ENCODE measurements at regions not wholly inside any gene's neighbourhood (a gene's known extent, or its start where the extent isn't known, plus 50 kb on each side); places are given as distances from the start of the nearest gene placed in this dataset.

DNA sequence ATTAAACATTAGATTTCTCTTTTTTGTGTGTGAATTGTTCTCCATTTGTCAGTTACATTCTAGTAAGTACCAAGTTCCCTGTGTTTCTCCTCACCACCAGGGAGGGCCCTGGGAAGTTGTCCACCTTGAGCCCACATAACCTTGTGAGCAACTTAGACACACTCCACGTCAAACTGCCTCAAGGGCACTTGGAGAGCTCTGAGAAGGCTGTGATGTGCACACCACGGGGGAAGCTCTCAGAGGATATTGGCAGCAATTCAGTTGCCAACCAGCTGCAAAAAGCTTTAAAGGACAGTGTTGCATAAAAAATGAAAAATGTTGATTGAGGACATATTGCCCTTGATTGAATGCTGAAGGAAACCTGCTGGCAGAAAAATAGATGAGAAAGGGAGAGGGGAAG lies 743.6 kb downstream of the RNF144A start:
- Histone ChIP-seq H2BK15ac (ENCODE audit: low read depth, low read length) (no peak overlapping the region), H3K4me1 (ENCODE audit: insufficient read depth, low read length) (no peaks in the 10 kb centered on the region), H2AK5ac (ENCODE audit: insufficient read length, low read length) (no peak overlapping the region), H3K18ac (ENCODE audit: insufficient read length, low read depth, low read length) (no peak overlapping the region), H3K9me3 (ENCODE audit: control insufficient read depth, low read depth, low read length) (no peaks in the 10 kb centered on the region), H2BK20ac (ENCODE audit: low read depth, low read length, poor library complexity, severe bottlenecking) (no peak overlapping the region), H4K91ac (ENCODE audit: insufficient read length, low read depth, low read length) (no peak overlapping the region), H2BK12ac (ENCODE audit: insufficient read length, low read depth, low read length) (no peak overlapping the region), H3K23ac (ENCODE audit: insufficient read length, low read depth, low read length) (no peak overlapping the region), H2BK5ac (ENCODE audit: insufficient read length, low read length) (no peak overlapping the region), H3K27ac (ENCODE audit: insufficient read length, low read depth, low read length) (no peak overlapping the region), H3K14ac (ENCODE audit: insufficient read depth, low read length) (no peak overlapping the region), H4K5ac (ENCODE audit: insufficient read length, low read depth, low read length) (no peak overlapping the region), H3K27me3 (ENCODE audit: insufficient read depth, low read length) (no peaks in the 10 kb centered on the region), H3K4me2 (ENCODE audit: insufficient read depth, insufficient read length, low read length) (no peak overlapping the region), H4K20me1 (ENCODE audit: control insufficient read depth, insufficient read depth, insufficient read length) (no peaks in the 10 kb centered on the region), H3K4ac (ENCODE audit: low read depth, low read length) (no peak overlapping the region), H4K8ac (replicated peaks; ENCODE audit: insufficient read length, low read depth, low read length) (no peak overlapping the region), H3T11ph (ENCODE audit: low read length) (no peak overlapping the region), H3K79me2 (ENCODE audit: insufficient read depth, low read length) (no peaks in the 10 kb centered on the region), H3K23me2 (ENCODE audit: insufficient read length, low read depth, low read length, poor library complexity, severe bottlenecking) (no peaks in the 10 kb centered on the region), H3K9ac (ENCODE audit: extremely low read depth, insufficient read length, low read length) (no peak overlapping the region), H3K56ac (ENCODE audit: insufficient read length, low read depth, low read length) (no peak overlapping the region), H2BK120ac (ENCODE audit: low read depth, low read length, poor library complexity, severe bottlenecking) (no peak overlapping the region), H3K79me1 (ENCODE audit: insufficient read depth, low read depth, low read length, poor library complexity, severe bottlenecking) (no peaks in the 10 kb centered on the region), H2AFZ (ENCODE audit: low read length) (no peak overlapping the region)
- Mint-ChIP-seq H3K27ac (no peak overlapping the region), H3K36me3 (ENCODE audit: insufficient read depth in 1 of 3, low read depth in 3 of 3) (peaks cover 6 to 32% (median 22%) of the 10 kb centered on the region in 3 experiments; a peak in 6 of 7 replicates), H3K27me3 (ENCODE audit: low read depth) (no peaks in the 10 kb centered on the region), H3K9me3 (peaks cover 7 to 26% of the 10 kb centered on the region in 2 experiments; a peak in 4 of 5 replicates), H3K4me1 (peaks cover 12 to 20% of the 10 kb centered on the region in 2 experiments), H3K4me3 (no peak overlapping the region)
- WGBS (ENCODE audit: extremely low coverage, insufficient read length, low lambda C conversion rate) = no CpG with 5 or more reads among the region's 2 CpGs
- no peak for DNase-seq
- TF ChIP-seq, protein P1, sequence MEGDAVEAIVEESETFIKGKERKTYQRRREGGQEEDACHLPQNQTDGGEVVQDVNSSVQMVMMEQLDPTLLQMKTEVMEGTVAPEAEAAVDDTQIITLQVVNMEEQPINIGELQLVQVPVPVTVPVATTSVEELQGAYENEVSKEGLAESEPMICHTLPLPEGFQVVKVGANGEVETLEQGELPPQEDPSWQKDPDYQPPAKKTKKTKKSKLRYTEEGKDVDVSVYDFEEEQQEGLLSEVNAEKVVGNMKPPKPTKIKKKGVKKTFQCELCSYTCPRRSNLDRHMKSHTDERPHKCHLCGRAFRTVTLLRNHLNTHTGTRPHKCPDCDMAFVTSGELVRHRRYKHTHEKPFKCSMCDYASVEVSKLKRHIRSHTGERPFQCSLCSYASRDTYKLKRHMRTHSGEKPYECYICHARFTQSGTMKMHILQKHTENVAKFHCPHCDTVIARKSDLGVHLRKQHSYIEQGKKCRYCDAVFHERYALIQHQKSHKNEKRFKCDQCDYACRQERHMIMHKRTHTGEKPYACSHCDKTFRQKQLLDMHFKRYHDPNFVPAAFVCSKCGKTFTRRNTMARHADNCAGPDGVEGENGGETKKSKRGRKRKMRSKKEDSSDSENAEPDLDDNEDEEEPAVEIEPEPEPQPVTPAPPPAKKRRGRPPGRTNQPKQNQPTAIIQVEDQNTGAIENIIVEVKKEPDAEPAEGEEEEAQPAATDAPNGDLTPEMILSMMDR (conservative IDR thresholded peaks at IDR 0.05) = no peak

All from H9 (cell line).